ENCODE measurements at regions not wholly inside any gene's neighbourhood (a gene's known extent, or its start where the extent isn't known, plus 50 kb on each side); places are given as distances from the start of the nearest gene placed in this dataset.

GRCh38 chr2:118223992-118224894, 136.0 kb downstream of the INSIG2 start:
- peaks cover 11 to 14% (median 12%) of the 10 kb centered on the region in 10 experiments; a peak in 17 of 20 replicates for H3K4me1 ChIP-seq
- H3K4me3 ChIP-seq, result peak overlapping the region; percentile 47 to 67 (median 55)
- peak overlapping the region; percentile 65 to 94 (median 86) for H3K4me2 ChIP-seq
- no peak overlapping the region for H3K27ac ChIP-seq
- H3K36me3 ChIP-seq, result no peaks in the 10 kb centered on the region
- H3K27me3 ChIP-seq, result peaks cover 56 to 77% (median 72%) of the 10 kb centered on the region in 11 experiments
- peaks cover 0 to 40% (median 27%) of the 10 kb centered on the region in 11 experiments; a peak in 16 of 22 replicates for H4K20me1 ChIP-seq
- H3K9me3 ChIP-seq (replicated peaks in 1 of 11), result no peaks in the 10 kb centered on the region; a peak in 1 of 22 replicates
- H3K9ac ChIP-seq, result peak overlapping the region in 6 of 11 experiments; percentile 21 to 60 (median 44); a peak in 13 of 22 replicates
- TF ChIP-seq Cebpa-rat (IDR thresholded peaks at IDR 0.05), result no peak

- H3K27me3 ChIP-seq, result peaks cover 56 to 77% (median 72%) of the 10 kb centered on the region in 11 experiments
- H4K20me1 ChIP-seq, result peaks cover 0 to 40% (median 27%) of the 10 kb centered on the region in 11 experiments; a peak in 16 of 22 replicates
- H3K4me1 ChIP-seq, result peaks cover 11 to 14% (median 12%) of the 10 kb centered on the region in 10 experiments; a peak in 17 of 20 replicates
- H3K27ac ChIP-seq, result no peak overlapping the region
- peak overlapping the region; percentile 47 to 67 (median 55); a peak in 19 of 20 replicates for H3K4me3 ChIP-seq
- no peaks in the 10 kb centered on the region; a peak in 1 of 22 replicates for H3K9me3 ChIP-seq (replicated peaks in 1 of 11)
- H3K9ac ChIP-seq, result peak overlapping the region in 4 of 11 experiments; percentile 42 to 60 (median 52); a peak in 4 of 22 replicates
- TF ChIP-seq Cebpa-rat (IDR thresholded peaks at IDR 0.05), result no peak
- peak overlapping the region; percentile 65 to 94 (median 86) for H3K4me2 ChIP-seq
- H3K36me3 ChIP-seq, result no peaks in the 10 kb centered on the region
These were observed 135.3 kb downstream of the INSIG2 start for GRCh38 chr2:118223511-118223991.

- Histone ChIP-seq H3K4me2 (no peak overlapping the region; a peak in 2 of 22 replicates), H3K36me3 (no peaks in the 10 kb centered on the region), H3K9ac (no peak overlapping the region), H3K4me1 (peaks cover 11 to 14% (median 12%) of the 10 kb centered on the region in 10 experiments; a peak in 17 of 20 replicates), H3K4me3 (no peak overlapping the region), H3K9me3 (replicated peaks in 1 of 11) (no peaks in the 10 kb centered on the region; a peak in 1 of 22 replicates), H3K27me3 (peaks cover 56 to 76% (median 70%) of the 10 kb centered on the region in 11 experiments), H4K20me1 (peaks cover 0 to 40% (median 27%) of the 10 kb centered on the region in 11 experiments; a peak in 16 of 22 replicates), H3K27ac (no peak overlapping the region)
- TF ChIP-seq Cebpa-rat (IDR thresholded peaks at IDR 0.05), result no peak
These were observed 134.6 kb downstream of the INSIG2 start for GRCh38 chr2:118222672-118223421.

GRCh38 chr2:118222273-118222594, 134.0 kb downstream of the INSIG2 start:
- peaks cover 55 to 70% (median 63%) of the 10 kb centered on the region in 11 experiments for H3K27me3 ChIP-seq
- H4K20me1 ChIP-seq, result peaks cover 0 to 40% (median 27%) of the 10 kb centered on the region in 11 experiments; a peak in 16 of 22 replicates
- no peak overlapping the region for H3K27ac ChIP-seq
- H3K9me3 ChIP-seq (replicated peaks in 1 of 11), result no peaks in the 10 kb centered on the region; a peak in 1 of 22 replicates
- no peak overlapping the region for H3K4me3 ChIP-seq
- no peak for TF ChIP-seq Cebpa-rat (IDR thresholded peaks at IDR 0.05)
- H3K36me3 ChIP-seq, result no peaks in the 10 kb centered on the region
- peaks cover 11 to 14% (median 12%) of the 10 kb centered on the region in 10 experiments; a peak in 17 of 20 replicates for H3K4me1 ChIP-seq
- no peak overlapping the region for H3K4me2 ChIP-seq
- no peak overlapping the region for H3K9ac ChIP-seq

- Histone ChIP-seq H3K9me3 (replicated peaks in 1 of 11) (no peaks in the 10 kb centered on the region; a peak in 1 of 22 replicates), H3K4me1 (peaks cover 11 to 14% (median 12%) of the 10 kb centered on the region in 10 experiments; a peak in 17 of 20 replicates), H3K27me3 (peaks cover 51 to 64% (median 59%) of the 10 kb centered on the region in 11 experiments), H3K36me3 (no peaks in the 10 kb centered on the region), H3K9ac (no peak overlapping the region), H3K4me2 (no peak overlapping the region), H3K27ac (no peak overlapping the region), H4K20me1 (peaks cover 0 to 40% (median 27%) of the 10 kb centered on the region in 11 experiments; a peak in 16 of 22 replicates), H3K4me3 (no peak overlapping the region)
- TF ChIP-seq Cebpa-rat (IDR thresholded peaks at IDR 0.05), result no peak
These were observed 133.4 kb downstream of the INSIG2 start for GRCh38 chr2:118221536-118222272.

- Histone ChIP-seq H3K9me3 (replicated peaks in 1 of 11) (no peaks in the 10 kb centered on the region), H3K9ac (no peak overlapping the region), H3K27ac (no peak overlapping the region), H3K4me1 (peaks cover 9 to 13% (median 11%) of the 10 kb centered on the region in 10 experiments; a peak in 17 of 20 replicates), H3K36me3 (no peaks in the 10 kb centered on the region), H3K4me3 (no peak overlapping the region), H4K20me1 (peaks cover 0 to 27% (median 21%) of the 10 kb centered on the region in 11 experiments; a peak in 16 of 22 replicates), H3K27me3 (peaks cover 30 to 43% (median 38%) of the 10 kb centered on the region in 11 experiments), H3K4me2 (no peak overlapping the region)
- TF ChIP-seq Cebpa-rat (IDR thresholded peaks at IDR 0.05), result no peak
These were observed 131.3 kb downstream of the INSIG2 start for GRCh38 chr2:118219611-118220010.

- Histone ChIP-seq H3K4me3 (no peak overlapping the region), H4K20me1 (0 out of 22 replicates have a peak, but pooled peaks cover 0 to 3% (median 0%) of the 10 kb centered on the region in 11 experiments), H3K36me3 (no peaks in the 10 kb centered on the region), H3K4me2 (no peak overlapping the region), H3K4me1 (no peaks in the 10 kb centered on the region), H3K9ac (no peak overlapping the region), H3K27me3 (peaks cover 0 to 10% (median 4%) of the 10 kb centered on the region in 11 experiments; a peak in 11 of 22 replicates), H3K27ac (no peak overlapping the region), H3K9me3 (replicated peaks in 1 of 11) (no peaks in the 10 kb centered on the region)
- TF ChIP-seq Cebpa-rat (IDR thresholded peaks at IDR 0.05), result no peak
These were observed 128.0 kb downstream of the INSIG2 start for GRCh38 chr2:118216224-118216623.

- Histone ChIP-seq H3K4me2 (no peak overlapping the region), H3K27me3 (no peaks in the 10 kb centered on the region), H3K27ac (no peak overlapping the region), H3K4me3 (no peak overlapping the region), H4K20me1 (no peaks in the 10 kb centered on the region), H3K36me3 (no peaks in the 10 kb centered on the region), H3K9ac (no peak overlapping the region), H3K9me3 (replicated peaks in 1 of 11) (no peaks in the 10 kb centered on the region), H3K4me1 (no peaks in the 10 kb centered on the region)
- no peak for TF ChIP-seq Cebpa-rat (IDR thresholded peaks at IDR 0.05)
These were observed 121.5 kb downstream of the INSIG2 start for GRCh38 chr2:118209727-118210126.
